K562 (cell line): ENCODE measurements at regions not wholly inside any gene's neighbourhood (a gene's known extent, or its start where the extent isn't known, plus 50 kb on each side); places are given as distances from the start of the nearest gene placed in this dataset.

Source experiments
- ATAC-seq: fragments of 200-7000 bp; cut with Tn5 transposase; 3 replicates; pipeline ENCODE4 v1.9.1; 2020; ENCODE audit warnings: moderate library complexity
- BruUV-seq: library from RNA; stranded (reverse); fragments of 400-500 nt; replicated peaks from 2 replicates; lab custom pipeline; 2021; lab: Mats Ljungman, UMichigan
- CTCF ChIA-PET: fragments of 300-600 bp; formaldehyde crosslinking; extraction: SDS; loops from one replicate; lab custom pipeline; 2021; ENCODE audit warnings: low intra/inter-chr PET ratio; lab: Yijun Ruan, JAX
- POLR2A ChIA-PET: fragments of 300-600, 350-650 bp; sonication (Branson Sonifier 250); formaldehyde crosslinking; extraction: SDS; loops from one replicate; lab custom pipeline; 2021; ENCODE audit warnings: antibody characterized with exemption, inconsistent platforms; lab: Yijun Ruan, JAX
- DNase-seq, 4 experiments: peaks; one replicate each; pipeline versions ENCODE4 v3.0.0 to v3.0.0-alpha.2; 2011 to 2018; ENCODE audit warnings: low spot score in 3 of 4, mixed read lengths in 3 of 4; ENCODE audit errors: extremely low read depth in 1 of 4
- FAIRE-seq: peaks from 2 replicates; lab custom pipeline; 2011; peaks lifted over from hg19 to GRCh38; lab: Jason Lieb, UNC
- H2AFZ ChIP-seq: 2 replicates; pipeline ENCODE4 v1.6.0; 2011; ENCODE audit warnings: low read depth, low read length, control low read depth, inconsistent platforms
- H3K27ac ChIP-seq: fragments of 200-600 bp; 3 replicates; pipeline ENCODE4 v1.8.0; 2011; ENCODE audit warnings: low read depth, mild to moderate bottlenecking, control low read depth, inconsistent platforms, low read length, moderate library complexity, mixed read lengths; ENCODE audit errors: extremely low read depth
- H3K27me3 ChIP-seq, 2 experiments: fragments of 300-600 bp in 1 of 2; 2 replicates in 1 of 2; 3 replicates in 1 of 2; pipeline versions ENCODE4 v1.6.0 to v1.8.0; 2011; ENCODE audit warnings: inconsistent platforms in 2 of 2, low read length in 2 of 2, mild to moderate bottlenecking in 1 of 2, mixed read lengths in 1 of 2, moderate library complexity in 1 of 2; ENCODE audit not compliant: control insufficient read depth in 2 of 2, insufficient read depth in 2 of 2
- H3K36me3 ChIP-seq: fragments of 300-600 bp; 3 replicates; pipeline ENCODE4 v1.8.0; 2011; ENCODE audit warnings: mild to moderate bottlenecking, low read length, inconsistent platforms; ENCODE audit not compliant: control insufficient read depth, insufficient read depth
- H3K4me1 ChIP-seq, 2 experiments: fragments of 200-600 bp in 1 of 2; replicated peaks in 1 of 2; 2 replicates in 1 of 2; 3 replicates in 1 of 2; pipeline versions ENCODE4 v1.5.1 to v1.8.0; 2011; ENCODE audit warnings: inconsistent platforms in 2 of 2, low read length in 2 of 2, mild to moderate bottlenecking in 1 of 2, mixed read lengths in 1 of 2, moderate library complexity in 1 of 2; ENCODE audit not compliant: control insufficient read depth in 2 of 2, insufficient read depth in 2 of 2
- H3K4me2 ChIP-seq: 2 replicates; pipeline ENCODE4 v1.6.1; 2011; ENCODE audit warnings: low read length, control low read depth, inconsistent platforms, mixed read lengths; ENCODE audit not compliant: insufficient read depth
- H3K4me3 ChIP-seq: fragments of 200-600 bp; sonication (generic), shearing (Covaris generic); 2 replicates; pipeline ENCODE4 v1.5.1; 2016; ENCODE audit warnings: control low read depth, inconsistent platforms
- H3K79me2 ChIP-seq: fragments of 200-600 bp; 3 replicates; pipeline ENCODE4 v1.8.0; 2011; ENCODE audit warnings: low read length, inconsistent platforms; ENCODE audit not compliant: control insufficient read depth, insufficient read depth
- H3K9ac ChIP-seq, 2 experiments: 2 replicates each; pipeline versions ENCODE4 v1.6.0 to v1.6.1; 2011; ENCODE audit warnings: low read depth in 2 of 2, low read length in 2 of 2, control low read depth in 1 of 2, inconsistent platforms in 1 of 2, mild to moderate bottlenecking in 1 of 2, mixed read lengths in 1 of 2; ENCODE audit not compliant: insufficient read depth in 1 of 2
- H3K9me1 ChIP-seq: one replicate; pipeline ENCODE4 v1.6.0; 2011; ENCODE audit warnings: inconsistent platforms, mild to moderate bottlenecking, low read length, moderate library complexity; ENCODE audit not compliant: control insufficient read depth, insufficient read depth
- H3K9me3 ChIP-seq: replicated peaks from 2 replicates; pipeline ENCODE4 v1.5.1; 2011; ENCODE audit warnings: low read depth, low read length, inconsistent platforms; ENCODE audit not compliant: control insufficient read depth, insufficient read depth
- H4K20me1 ChIP-seq: replicated peaks from 2 replicates; pipeline ENCODE4 v1.6.1; 2011; ENCODE audit warnings: low read length, inconsistent platforms, mixed read lengths; ENCODE audit not compliant: control insufficient read depth, insufficient read depth
- C11orf30 ChIP-seq: fragments of 450-650 bp; IDR thresholded peaks from 2 replicates; pipeline ENCODE4 v1.6.1; 2016; ENCODE audit warnings: low read depth, mild to moderate bottlenecking
- CXXC5 ChIP-seq: fragments of 250-450 bp; sonication (Bioruptor Pico); IDR thresholded peaks from 2 replicates; pipeline ENCODE4 v1.8.0; 2022; ENCODE audit warnings: inconsistent platforms, mild to moderate bottlenecking, moderate library complexity
- MAFF ChIP-seq: IDR thresholded peaks from 2 replicates; pipeline ENCODE4 v1.6.1; 2012; ENCODE audit warnings: low read length, improper control_type of control experiment
- MAFG ChIP-seq: fragments of 450-650 bp; conservative IDR thresholded peaks from 2 replicates; pipeline ENCODE4 v1.6.1; 2016; ENCODE audit warnings: missing genetic modification characterization, missing compliant biosample characterization
- MAFK ChIP-seq: IDR thresholded peaks from 2 replicates; pipeline ENCODE4 v1.6.1; 2011; ENCODE audit warnings: low read length, improper control_type of control experiment
- MCM5 ChIP-seq: fragments of 450-650 bp; IDR thresholded peaks from 2 replicates; pipeline ENCODE4 v1.6.1; 2016; ENCODE audit warnings: low read depth
- SMAD2 ChIP-seq: fragments of 150-350 bp; IDR thresholded peaks from 2 replicates; pipeline ENCODE4 v1.6.1; 2014; ENCODE audit warnings: low read depth, mild to moderate bottlenecking, low read length
- ZNF316 ChIP-seq: fragments of 450-650 bp; IDR thresholded peaks from 2 replicates; pipeline ENCODE4 v1.6.1; 2016
- WGBS: fragments of 100-300 bp; shearing (Covaris generic); methylation state at CpG from one replicate; pipeline ENCODE4 v1.1.6; 2016; ENCODE audit warnings: low coverage, mixed read lengths; ENCODE audit not compliant: insufficient coverage; ENCODE audit errors: missing lambda C conversion rate; 5-methylcytosine and 5-hydroxymethylcytosine counted together
- in situ Hi-C: fragments of 300-500 bp; cut with MboI; formaldehyde crosslinking; loops from 4 replicates; pipeline ENCODE4 v1.15.0; 2018; ENCODE audit warnings: inconsistent platforms, mixed read lengths
- intact Hi-C: fragments of 100-400 bp; cut with micrococcal nuclease; formaldehyde crosslinking; loops from 2 replicates; pipeline ENCODE4 v1.14.2; 2022
- TF ChIP-seq, protein P1 (sequence below): sonication (generic); formaldehyde crosslinking; IDR thresholded peaks from 2 replicates; pipeline ENCODE4 v1.4.0; 2020; ENCODE audit warnings: mild to moderate bottlenecking, missing genetic modification reagents

DNA sequence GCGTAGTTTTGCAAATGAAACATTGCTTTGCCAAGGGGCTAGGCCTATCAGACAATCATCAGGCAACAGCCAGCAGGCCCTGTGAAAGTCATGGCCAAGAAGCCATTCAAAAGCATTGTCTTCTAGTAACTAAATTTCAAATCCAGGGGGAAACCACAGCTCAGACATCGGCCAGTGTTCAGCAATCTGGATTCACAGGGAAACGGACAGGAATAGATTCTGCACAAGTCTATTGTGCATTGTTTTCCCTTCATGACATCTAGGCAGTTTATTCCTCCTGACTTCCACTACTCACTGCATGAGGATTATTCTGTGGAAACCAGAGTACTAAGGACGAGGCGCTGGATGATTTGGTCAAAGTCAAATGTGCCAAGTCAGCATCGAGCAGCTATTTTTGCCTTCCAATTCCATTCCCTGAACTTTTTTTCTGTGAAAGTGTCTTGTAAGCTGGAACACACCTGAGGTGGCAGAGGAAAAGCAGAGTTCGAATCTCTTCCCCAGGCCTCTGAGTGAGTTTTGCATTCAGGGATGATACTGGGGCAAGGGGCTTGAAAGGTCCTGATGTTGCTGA lies 75.4 kb downstream of the VCPKMT start:
- Histone ChIP-seq H3K36me3 (no peaks in the 10 kb centered on the region), H3K27me3 (no peaks in the 10 kb centered on the region), H3K4me1 (peaks cover 9 to 40% of the 10 kb centered on the region in 2 experiments), H3K9me1 (no peaks in the 10 kb centered on the region), H3K9ac (no peak overlapping the region), H4K20me1 (no peaks in the 10 kb centered on the region), H3K27ac (no peak overlapping the region), H3K79me2 (no peaks in the 10 kb centered on the region), H3K9me3 (0 out of 2 replicates have a peak, but pooled peaks cover 2% of the 10 kb centered on the region), H3K4me3 (no peak overlapping the region), H2AFZ (peak overlapping the region; percentile 57), H3K4me2 (no peak overlapping the region)
- ATAC-seq = no peak
- FAIRE-seq = no peak
- WGBS = 69% methylated on average over 6 of the region's 7 CpGs
- POLR2A ChIA-PET = no interaction called here
- DNase-seq = no peak
- TF ChIP-seq C11orf30 (peak; percentile 81), CXXC5 (CRISPR knock-in tag) (no peak), ZNF316 (peak; percentile 90), MAFK (peak; percentile 86), SMAD2 (no peak), MAFF (peak; percentile 80), MAFG (tag) (peak; percentile 81), MCM5 (no peak)
- TF ChIP-seq, protein P1, sequence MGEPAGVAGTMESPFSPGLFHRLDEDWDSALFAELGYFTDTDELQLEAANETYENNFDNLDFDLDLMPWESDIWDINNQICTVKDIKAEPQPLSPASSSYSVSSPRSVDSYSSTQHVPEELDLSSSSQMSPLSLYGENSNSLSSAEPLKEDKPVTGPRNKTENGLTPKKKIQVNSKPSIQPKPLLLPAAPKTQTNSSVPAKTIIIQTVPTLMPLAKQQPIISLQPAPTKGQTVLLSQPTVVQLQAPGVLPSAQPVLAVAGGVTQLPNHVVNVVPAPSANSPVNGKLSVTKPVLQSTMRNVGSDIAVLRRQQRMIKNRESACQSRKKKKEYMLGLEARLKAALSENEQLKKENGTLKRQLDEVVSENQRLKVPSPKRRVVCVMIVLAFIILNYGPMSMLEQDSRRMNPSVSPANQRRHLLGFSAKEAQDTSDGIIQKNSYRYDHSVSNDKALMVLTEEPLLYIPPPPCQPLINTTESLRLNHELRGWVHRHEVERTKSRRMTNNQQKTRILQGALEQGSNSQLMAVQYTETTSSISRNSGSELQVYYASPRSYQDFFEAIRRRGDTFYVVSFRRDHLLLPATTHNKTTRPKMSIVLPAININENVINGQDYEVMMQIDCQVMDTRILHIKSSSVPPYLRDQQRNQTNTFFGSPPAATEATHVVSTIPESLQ (CRISPR knock-in tag) = no peak
- intact Hi-C loops = no loop called here
- in situ Hi-C loops = no loop called here
- BruUV-seq = no TSS peak
- CTCF ChIA-PET = no interaction called here
